CD14-positive monocyte (primary cell): ENCODE measurements at regions not wholly inside any gene's neighbourhood (a gene's known extent, or its start where the extent isn't known, plus 50 kb on each side); places are given as distances from the start of the nearest gene placed in this dataset.
A peak's percentile ranks its signal among the peaks of the same experiment; 100 is the strongest.

ENCODE experiments used
- DNase-seq, 3 donors: peaks; one replicate each; pipeline ENCODE4 v3.0.0-alpha.2; 2011 to 2022
- H2AFZ ChIP-seq: 2 replicates; pipeline ENCODE4 v1.6.0; 2012; ENCODE audit warnings: mild to moderate bottlenecking, low read depth, low read length, inconsistent platforms; ENCODE audit not compliant: insufficient read depth, poor library complexity, severe bottlenecking
- H3K27ac ChIP-seq, 2 donors: 1 replicate in 1 of 2; 2 replicates in 1 of 2; pipeline ENCODE4 v1.5.1; 2012 to 2013; ENCODE audit warnings: low read length in 2 of 2, control low read depth in 1 of 2, inconsistent platforms in 1 of 2, low read depth in 1 of 2, mild to moderate bottlenecking in 1 of 2
- H3K27me3 ChIP-seq, 2 donors: one replicate each; pipeline versions ENCODE4 v1.6.0 to v1.6.1; 2011 to 2013; ENCODE audit warnings: low read length in 2 of 2; ENCODE audit not compliant: control insufficient read depth in 2 of 2, insufficient read depth in 2 of 2
- H3K36me3 ChIP-seq, 2 donors: replicated peaks in 1 of 2; 1 replicate in 1 of 2; 2 replicates in 1 of 2; pipeline versions ENCODE4 v1.5.1 to v1.6.1; 2012 to 2013; ENCODE audit warnings: low read length in 2 of 2, control low read depth in 1 of 2, inconsistent platforms in 1 of 2, mild to moderate bottlenecking in 1 of 2; ENCODE audit not compliant: insufficient read depth in 2 of 2, control insufficient read depth in 1 of 2
- H3K4me1 ChIP-seq, 2 donors: 1 replicate in 1 of 2; 2 replicates in 1 of 2; pipeline versions ENCODE4 v1.5.1 to v1.6.1; 2012 to 2013; ENCODE audit warnings: low read length in 2 of 2, control low read depth in 1 of 2, inconsistent platforms in 1 of 2, mild to moderate bottlenecking in 1 of 2, moderate library complexity in 1 of 2; ENCODE audit not compliant: insufficient read depth in 2 of 2, control insufficient read depth in 1 of 2
- H3K4me2 ChIP-seq: replicated peaks from 2 replicates; pipeline ENCODE3; 2012; ENCODE audit warnings: low read length, moderate library complexity, mild to moderate bottlenecking; ENCODE audit not compliant: poor library complexity, severe bottlenecking; ENCODE audit errors: extremely low read depth
- H3K4me3 ChIP-seq, 3 experiments: fragments of 200-600 bp in 1 of 3; sonication (generic) in 1 of 3; replicated peaks in 1 of 3; 1 replicate in 2 of 3; 2 replicates in 1 of 3; pipeline ENCODE4 v1.5.1; 2011 to 2013; ENCODE audit warnings: low read length in 3 of 3, mild to moderate bottlenecking in 3 of 3, control low read depth in 2 of 3, low read depth in 2 of 3, inconsistent platforms in 1 of 3, moderate library complexity in 1 of 3
- H3K79me2 ChIP-seq: 2 replicates; pipeline ENCODE4 v1.6.0; 2012; ENCODE audit warnings: mild to moderate bottlenecking, control low read depth, inconsistent platforms, low read length, moderate library complexity; ENCODE audit not compliant: insufficient read depth
- H3K9ac ChIP-seq: 2 replicates; pipeline ENCODE4 v1.6.0; 2017; ENCODE audit warnings: low read length, mild to moderate bottlenecking; ENCODE audit not compliant: insufficient read depth, poor library complexity, severe bottlenecking
- H3K9me3 ChIP-seq, 2 donors: replicated peaks in 1 of 2; 1 replicate in 1 of 2; 2 replicates in 1 of 2; pipeline versions ENCODE4 v1.5.1 to v1.6.1; 2012 to 2013; ENCODE audit warnings: low read length in 2 of 2, control low read depth in 1 of 2; ENCODE audit not compliant: control insufficient read depth in 1 of 2, insufficient read depth in 1 of 2
- H4K20me1 ChIP-seq: 2 replicates; pipeline ENCODE4 v1.6.0; 2012; ENCODE audit warnings: mild to moderate bottlenecking, low read length, control low read depth, moderate library complexity; ENCODE audit not compliant: insufficient read depth
- H3K27ac Mint-ChIP-seq, 7 donors: one replicate each; pipeline ENCODE4 v1.8.0; 2020; ENCODE audit warnings: mild to moderate bottlenecking in 7 of 7, mixed read lengths in 7 of 7, moderate library complexity in 6 of 7, inconsistent platforms in 2 of 7
- H3K27me3 Mint-ChIP-seq, 3 donors: one replicate each; pipeline ENCODE4 v1.8.0; 2021 to 2022; ENCODE audit warnings: low read depth in 3 of 3, mild to moderate bottlenecking in 3 of 3, mixed read lengths in 3 of 3, moderate library complexity in 3 of 3, inconsistent platforms in 1 of 3
- H3K36me3 Mint-ChIP-seq, 2 donors: one replicate each; pipeline ENCODE4 v1.8.0; 2020; ENCODE audit warnings: mixed read lengths in 2 of 2, inconsistent platforms in 1 of 2, mild to moderate bottlenecking in 1 of 2
- H3K4me1 Mint-ChIP-seq: one replicate; pipeline ENCODE4 v1.8.0; 2020; ENCODE audit warnings: mild to moderate bottlenecking, mixed read lengths
- H3K4me3 Mint-ChIP-seq, 2 donors: one replicate each; pipeline ENCODE4 v1.8.0; 2020; ENCODE audit warnings: mild to moderate bottlenecking in 2 of 2, mixed read lengths in 2 of 2, moderate library complexity in 1 of 2
- H3K9me3 Mint-ChIP-seq, 7 donors: one replicate each; pipeline ENCODE4 v1.8.0; 2020 to 2022; ENCODE audit warnings: mixed read lengths in 7 of 7, mild to moderate bottlenecking in 6 of 7, moderate library complexity in 6 of 7, inconsistent platforms in 2 of 7
- CTCF ChIP-seq: fragments of 200-600 bp; IDR thresholded peaks from one replicate; pipeline ENCODE4 v1.8.0; 2022; ENCODE audit warnings: antibody characterized with exemption, mild to moderate bottlenecking
- whole genome bisulfite sequencing: methylation state at CpG from one replicate; pipeline ENCODE4 v1.1.5; 2013; ENCODE audit warnings: missing lambda C conversion rate; ENCODE audit not compliant: insufficient coverage; 5-methylcytosine and 5-hydroxymethylcytosine counted together
- intact Hi-C, 2 donors: fragments of 100-400 bp; cut with micrococcal nuclease; formaldehyde crosslinking; loops; one replicate each; pipeline versions ENCODE4 v1.15.0 to v1.15.1; 2023

- H4K20me1 ChIP-seq: no peaks in the 10 kb centered on the region
- peak overlapping the region in 6 of 7 donors; percentile 32 to 99 (median 64) for H3K27ac Mint-ChIP-seq
- H3K9me3 Mint-ChIP-seq: no peaks in the 10 kb centered on the region
- no peak overlapping the region for H3K4me2 ChIP-seq
- no peak overlapping the region for H3K4me3 Mint-ChIP-seq
- peak overlapping the region in 1 of 2 donors; percentile 1 for H3K27ac ChIP-seq
- no peaks in the 10 kb centered on the region for H3K9me3 ChIP-seq
- peaks cover 3 to 4% of the 10 kb centered on the region in 2 donors for H3K36me3 Mint-ChIP-seq
- H3K27me3 ChIP-seq: no peaks in the 10 kb centered on the region
- intact Hi-C loops: no loop called here
- 97% methylated on average over 3 of the region's 4 CpGs for WGBS
- peaks cover 43 to 45% of the 10 kb centered on the region in 2 donors for H3K4me1 ChIP-seq
- H3K4me1 Mint-ChIP-seq: peaks cover 46% of the 10 kb centered on the region
- H2AFZ ChIP-seq: no peak overlapping the region
- no peak for DNase-seq
- peaks cover 6% of the 10 kb centered on the region for H3K79me2 ChIP-seq
- H3K9ac ChIP-seq: no peak overlapping the region
- H3K27me3 Mint-ChIP-seq: peaks cover 1 to 6% (median 1%) of the 10 kb centered on the region in 3 donors
- no peak overlapping the region for H3K4me3 ChIP-seq
- TF ChIP-seq CTCF: no peak
- H3K36me3 ChIP-seq: no peaks in the 10 kb centered on the region
Measured at GRCh38 chr14:49997991-49998390, 105.1 kb downstream of the ARF6 start.

- Histone ChIP-seq H3K9me3 (no peaks in the 10 kb centered on the region), H3K4me1 (peaks cover 51 to 57% of the 10 kb centered on the region in 2 donors), H2AFZ (peak overlapping the region; percentile 10), H4K20me1 (no peaks in the 10 kb centered on the region), H3K27me3 (no peaks in the 10 kb centered on the region), H3K4me3 (peak overlapping the region in 1 of 3 experiments; percentile 25), H3K27ac (peak overlapping the region; percentile 80 to 98), H3K79me2 (peaks cover 6% of the 10 kb centered on the region), H3K36me3 (no peaks in the 10 kb centered on the region), H3K9ac (peak overlapping the region; percentile 63), H3K4me2 (peak overlapping the region; percentile 22)
- peak overlapping the region; percentile 94 to 99 (median 96) for H3K27ac Mint-ChIP-seq
- H3K9me3 Mint-ChIP-seq: no peaks in the 10 kb centered on the region
- H3K4me3 Mint-ChIP-seq: peak overlapping the region; percentile 60 to 69
- H3K4me1 Mint-ChIP-seq: peaks cover 53% of the 10 kb centered on the region
- DNase-seq: peak; percentile 92 to 94 (median 92)
- TF ChIP-seq CTCF: no peak
- H3K36me3 Mint-ChIP-seq: peaks cover 3 to 4% of the 10 kb centered on the region in 2 donors
- intact Hi-C loops: no loop called here
- H3K27me3 Mint-ChIP-seq: peaks cover under 1 to 3% (median 1%) of the 10 kb centered on the region in 3 donors
- 13% methylated on average over 3 of the region's 5 CpGs for WGBS
Measured at GRCh38 chr14:49999146-49999761, 106.4 kb downstream of the ARF6 start.
